HG02884 (cell line): ENCODE measurements at regions not wholly inside any gene's neighbourhood (a gene's known extent, or its start where the extent isn't known, plus 50 kb on each side); places are given as distances from the start of the nearest gene placed in this dataset.

Experiments used
- ATAC-seq: cut with Tn5 transposase; IDR thresholded peaks from one replicate; pipeline ENCODE4 v1.9.1; 2021; ENCODE audit warnings: mild to moderate bottlenecking, moderate library complexity; ENCODE audit not compliant: unreplicated experiment

- no peak for ATAC-seq
These were observed 58.7 kb downstream of the OTOL1 start for GRCh38 chr3:161555320-161555719.

- ATAC-seq, result no peak
These were observed 59.9 kb downstream of the OTOL1 start for GRCh38 chr3:161556533-161556932.

- ATAC-seq, result no peak
These were observed 60.3 kb downstream of the OTOL1 start for GRCh38 chr3:161556941-161557340.

- no peak for ATAC-seq
These were observed 61.0 kb downstream of the OTOL1 start for GRCh38 chr3:161557445-161558150.

GRCh38 chr3:161558236-161558635 lies 61.6 kb downstream of the OTOL1 start:
- no peak for ATAC-seq

GRCh38 chr3:161559177-161559998 lies 62.8 kb downstream of the OTOL1 start:
- ATAC-seq, result peak; percentile 53

- no peak for ATAC-seq
These were observed 63.5 kb downstream of the OTOL1 start for GRCh38 chr3:161560008-161560637.

GRCh38 chr3:161567577-161568361 lies 71.2 kb downstream of the OTOL1 start:
- ATAC-seq, result no peak

GRCh38 chr3:161568671-161569070 lies 72.1 kb downstream of the OTOL1 start:
- no peak for ATAC-seq

GRCh38 chr3:161571951-161572350 lies 75.3 kb downstream of the OTOL1 start:
- ATAC-seq, result no peak

- ATAC-seq, result no peak
These were observed 76.5 kb downstream of the OTOL1 start for GRCh38 chr3:161573136-161573535.

- no peak for ATAC-seq
These were observed 79.3 kb downstream of the OTOL1 start for GRCh38 chr3:161575901-161576300.

- ATAC-seq, result no peak
These were observed 79.7 kb downstream of the OTOL1 start for GRCh38 chr3:161576311-161576710.

GRCh38 chr3:161576714-161577510 lies 80.3 kb downstream of the OTOL1 start:
- no peak for ATAC-seq

GRCh38 chr3:161577662-161578061 lies 81.1 kb downstream of the OTOL1 start:
- no peak for ATAC-seq

- no peak for ATAC-seq
These were observed 83.0 kb downstream of the OTOL1 start for GRCh38 chr3:161579395-161580126.

GRCh38 chr3:161585922-161586321 lies 89.3 kb downstream of the OTOL1 start:
- no peak for ATAC-seq

GRCh38 chr3:161586556-161587235 lies 90.1 kb downstream of the OTOL1 start:
- no peak for ATAC-seq

GRCh38 chr3:161598639-161599038 lies 102.0 kb downstream of the OTOL1 start:
- no peak for ATAC-seq
